Fibroblast of mammary gland (primary cell): ENCODE measurements at regions not wholly inside any gene's neighbourhood (a gene's known extent, or its start where the extent isn't known, plus 50 kb on each side); places are given as distances from the start of the nearest gene placed in this dataset.

Experiments used
- DNase-seq: peaks from one replicate; pipeline ENCODE4 v3.0.0-alpha.2; 2010; ENCODE audit warnings: low read depth
- H3K4me3 ChIP-seq: 2 replicates; pipeline ENCODE4 v1.5.1; 2011; ENCODE audit warnings: low read depth, mild to moderate bottlenecking, low read length, moderate library complexity; ENCODE audit not compliant: control insufficient read depth
- TF ChIP-seq, protein P1 (sequence below): conservative IDR thresholded peaks from 2 replicates; pipeline ENCODE4 v1.5.1; 2011; ENCODE audit warnings: low read depth, low read length, inconsistent platforms; ENCODE audit not compliant: control insufficient read depth, insufficient read depth

DNA sequence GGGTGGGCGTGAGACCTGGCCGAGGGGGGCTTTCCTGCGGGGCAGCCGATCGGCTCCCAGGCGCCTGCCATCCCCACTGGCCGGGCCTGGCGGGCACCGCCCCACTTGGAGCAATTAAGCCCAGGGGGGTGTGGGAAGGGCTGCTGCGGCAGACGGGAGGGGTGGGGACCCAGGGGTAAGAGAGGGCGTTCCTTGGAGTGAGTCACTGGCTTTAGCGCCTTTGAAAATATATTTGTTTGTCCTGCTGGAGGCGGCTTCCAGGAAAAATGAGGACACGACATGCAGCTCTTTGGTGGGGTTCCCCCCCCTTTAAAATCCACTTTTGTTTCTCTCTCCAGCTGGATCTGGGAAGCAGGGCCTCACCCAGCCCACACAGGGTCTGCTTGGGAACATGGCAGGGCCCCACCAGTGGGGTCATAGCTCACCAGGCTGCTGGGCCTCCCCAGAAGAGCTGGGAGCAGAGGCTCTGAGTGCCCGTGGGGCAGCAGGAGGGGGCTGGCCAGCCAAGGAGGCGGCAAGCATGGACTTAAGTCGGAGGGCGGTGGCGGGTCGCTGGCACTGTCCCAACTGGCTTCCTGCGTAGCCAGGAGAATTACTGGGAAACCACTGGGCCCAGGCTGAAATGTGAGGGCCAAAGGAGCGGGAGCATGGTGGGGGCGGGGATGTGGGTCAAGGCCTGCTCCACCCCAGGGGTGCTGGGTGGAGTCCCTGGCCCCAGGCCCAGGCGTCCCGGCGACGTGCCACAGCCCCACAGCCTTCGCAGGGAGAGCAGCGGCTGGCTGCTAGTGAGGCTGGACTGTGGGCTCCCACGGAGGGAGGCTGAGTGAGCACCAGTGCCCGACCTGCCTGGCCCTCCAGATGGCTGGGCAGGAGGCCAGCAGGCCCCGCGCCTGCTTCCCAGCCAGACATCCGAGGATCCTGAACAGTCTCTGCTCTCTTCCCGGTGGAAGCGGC, 128.0 kb downstream of the RFLNA start:
- TF ChIP-seq, protein P1, sequence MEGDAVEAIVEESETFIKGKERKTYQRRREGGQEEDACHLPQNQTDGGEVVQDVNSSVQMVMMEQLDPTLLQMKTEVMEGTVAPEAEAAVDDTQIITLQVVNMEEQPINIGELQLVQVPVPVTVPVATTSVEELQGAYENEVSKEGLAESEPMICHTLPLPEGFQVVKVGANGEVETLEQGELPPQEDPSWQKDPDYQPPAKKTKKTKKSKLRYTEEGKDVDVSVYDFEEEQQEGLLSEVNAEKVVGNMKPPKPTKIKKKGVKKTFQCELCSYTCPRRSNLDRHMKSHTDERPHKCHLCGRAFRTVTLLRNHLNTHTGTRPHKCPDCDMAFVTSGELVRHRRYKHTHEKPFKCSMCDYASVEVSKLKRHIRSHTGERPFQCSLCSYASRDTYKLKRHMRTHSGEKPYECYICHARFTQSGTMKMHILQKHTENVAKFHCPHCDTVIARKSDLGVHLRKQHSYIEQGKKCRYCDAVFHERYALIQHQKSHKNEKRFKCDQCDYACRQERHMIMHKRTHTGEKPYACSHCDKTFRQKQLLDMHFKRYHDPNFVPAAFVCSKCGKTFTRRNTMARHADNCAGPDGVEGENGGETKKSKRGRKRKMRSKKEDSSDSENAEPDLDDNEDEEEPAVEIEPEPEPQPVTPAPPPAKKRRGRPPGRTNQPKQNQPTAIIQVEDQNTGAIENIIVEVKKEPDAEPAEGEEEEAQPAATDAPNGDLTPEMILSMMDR, result no peak
- DNase-seq, result peak; percentile 94
- peak overlapping the region; percentile 1 for H3K4me3 ChIP-seq

DNA sequence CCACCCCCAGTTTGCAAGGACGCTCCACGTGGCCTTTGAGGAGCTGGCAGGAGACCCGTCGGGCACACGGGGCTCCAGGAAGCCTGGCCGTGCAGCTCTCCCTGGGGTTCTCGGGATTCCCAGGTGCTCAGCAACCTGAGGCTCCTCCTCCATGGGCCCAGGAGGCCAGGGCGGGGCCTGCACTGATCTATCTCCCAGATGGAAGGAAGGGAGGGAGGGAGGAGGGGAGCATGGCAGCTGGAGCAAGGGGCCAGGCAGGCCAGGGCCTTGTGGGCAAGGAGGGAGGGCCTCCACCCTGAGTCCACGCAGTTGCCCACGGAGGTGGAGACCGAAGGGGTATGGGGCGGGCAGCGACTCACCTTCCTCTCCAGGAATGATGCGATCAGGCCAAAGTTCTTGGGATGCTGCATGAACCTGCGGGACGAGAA, 127.3 kb downstream of the RFLNA start:
- TF ChIP-seq, protein P1, result no peak
- no peak overlapping the region for H3K4me3 ChIP-seq
- DNase-seq, result no peak

DNA sequence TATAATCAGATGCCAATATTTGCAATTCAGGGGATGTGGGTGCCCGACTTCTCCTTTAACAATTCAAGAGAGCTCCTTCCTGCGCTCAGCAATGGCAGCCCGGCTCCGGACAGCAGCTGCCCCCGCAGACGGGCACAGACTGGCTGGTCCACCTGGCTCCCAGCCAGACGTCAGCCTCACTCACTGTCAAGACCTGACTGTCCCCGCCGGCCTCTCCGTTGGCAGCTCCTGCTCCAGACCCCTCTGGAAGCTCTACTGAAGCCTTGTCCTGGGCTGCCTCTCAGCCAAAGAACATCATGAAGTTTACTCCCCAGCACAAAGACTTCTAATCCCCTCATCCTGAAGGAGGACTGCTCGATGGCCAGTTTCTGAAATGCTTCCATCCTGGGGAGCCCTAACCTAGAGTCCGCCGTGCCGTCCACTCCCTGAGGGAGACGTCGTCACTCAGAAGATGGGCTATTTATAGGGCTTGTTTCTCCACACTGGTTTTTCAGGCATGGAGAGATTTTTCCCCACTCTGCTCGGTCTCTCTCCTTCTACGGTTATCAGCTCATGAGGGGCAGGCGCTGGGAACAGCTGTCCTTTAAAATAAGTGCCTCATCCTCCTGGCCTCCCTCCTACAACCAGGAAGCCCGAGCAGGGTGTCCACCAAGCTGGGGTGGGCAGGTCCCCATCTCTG, 126.2 kb downstream of the RFLNA start:
- H3K4me3 ChIP-seq, result no peak overlapping the region
- DNase-seq, result no peak
- TF ChIP-seq, protein P1, result no peak

DNA sequence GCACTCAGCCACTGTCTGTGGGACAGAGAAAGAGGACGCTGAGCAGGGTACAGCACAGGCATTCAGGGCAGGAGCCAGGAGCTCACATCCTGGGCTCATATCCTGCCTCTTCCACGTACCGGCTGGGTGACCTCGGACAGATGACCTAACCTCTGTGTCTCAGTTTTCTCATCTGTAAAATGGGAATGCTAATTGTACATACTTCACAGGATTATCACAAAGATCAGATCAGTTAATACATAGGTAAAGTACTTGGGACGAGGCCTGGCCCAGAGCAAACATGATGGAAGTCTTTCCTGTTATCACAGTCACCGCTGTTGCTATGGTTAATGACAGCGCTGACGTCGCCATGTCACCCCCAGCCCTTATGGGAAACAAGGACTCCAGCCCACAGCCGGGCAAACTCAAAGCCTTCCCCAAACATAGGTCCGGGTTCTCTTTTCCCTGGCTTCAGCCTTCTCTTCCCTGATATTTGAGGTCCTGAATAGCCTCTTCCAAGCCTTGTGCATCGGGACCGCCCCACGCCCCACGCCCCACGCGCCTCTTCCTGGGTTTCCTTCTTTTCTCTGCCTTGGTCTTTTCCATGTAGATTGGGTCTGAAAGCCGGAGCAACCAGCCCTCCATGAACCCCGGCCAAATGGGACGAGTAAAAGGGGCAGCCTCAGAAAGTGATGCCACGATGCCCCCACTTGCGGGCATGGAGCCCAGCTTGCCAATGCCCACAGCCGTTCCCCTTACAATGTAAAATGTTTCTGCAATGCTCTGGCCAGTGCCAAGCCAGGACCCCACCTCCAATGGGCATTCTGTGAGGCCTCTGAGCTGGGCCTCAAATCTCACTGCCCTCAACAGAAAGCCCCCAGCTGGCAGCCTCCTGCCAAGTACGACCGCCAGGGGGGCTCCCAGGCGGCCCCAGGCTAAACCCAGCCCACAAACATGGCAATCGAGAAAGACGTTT, 125.4 kb downstream of the RFLNA start:
- no peak overlapping the region for H3K4me3 ChIP-seq
- TF ChIP-seq, protein P1, result no peak
- DNase-seq, result no peak

DNA sequence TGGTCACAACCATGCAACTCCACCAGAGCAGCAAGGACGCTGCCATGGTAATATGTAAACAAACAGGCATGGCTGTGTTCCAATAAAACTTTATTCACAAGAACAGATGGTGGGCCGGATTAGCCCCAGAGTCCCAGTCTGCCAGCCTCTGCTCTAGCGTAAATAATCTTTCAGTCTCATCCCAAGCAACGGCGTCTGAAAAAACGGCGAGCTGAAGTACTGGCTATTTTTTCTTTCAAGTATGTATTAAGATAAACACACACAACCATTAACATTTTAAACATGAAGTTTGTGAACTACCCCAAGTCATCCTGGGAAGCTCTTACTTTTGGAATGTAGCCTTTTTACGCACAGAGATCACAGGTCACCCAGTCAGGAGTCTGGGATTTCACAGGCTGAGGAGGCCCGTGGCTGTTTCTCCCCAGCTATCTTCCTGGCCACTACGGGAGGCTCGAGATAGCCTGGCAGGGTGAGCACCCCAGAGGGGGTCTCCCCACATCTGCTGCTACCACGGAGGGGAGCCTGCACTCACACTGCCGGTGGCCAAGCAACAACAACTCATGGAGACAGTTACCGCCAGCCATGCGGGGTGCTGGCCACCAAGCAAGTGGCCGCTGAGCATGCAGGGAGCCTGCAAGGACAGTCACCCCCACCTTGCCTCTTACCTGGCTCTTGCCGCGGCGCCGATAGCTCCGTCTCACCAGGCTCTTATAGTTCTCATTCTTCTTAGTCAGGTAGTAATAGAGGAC, 124.6 kb downstream of the RFLNA start:
- TF ChIP-seq, protein P1, result no peak
- no peak overlapping the region for H3K4me3 ChIP-seq
- DNase-seq, result no peak
